Lower lobe of right lung (tissue), 2 donors: ENCODE measurements at regions not wholly inside any gene's neighbourhood (a gene's known extent, or its start where the extent isn't known, plus 50 kb on each side); places are given as distances from the start of the nearest gene placed in this dataset.
A peak's percentile ranks its signal among the peaks of the same experiment; 100 is the strongest.

Experiments
- ATAC-seq, 2 donors: fragments of 200-7000 bp; cut with Tn5 transposase; one replicate each; pipeline ENCODE4 v1.9.1; 2020 to 2022; ENCODE audit warnings: mild to moderate bottlenecking in 2 of 2, moderate library complexity in 2 of 2
- DNase-seq: peaks from one replicate; pipeline ENCODE4 v3.0.0-alpha.2; 2020
- H3K27ac ChIP-seq: fragments of 200-600 bp; one replicate; pipeline ENCODE4 v1.8.0; 2022
- H3K27me3 ChIP-seq: fragments of 200-600 bp; one replicate; pipeline ENCODE4 v1.8.0; 2022; ENCODE audit warnings: low read depth
- H3K36me3 ChIP-seq: fragments of 200-600 bp; one replicate; pipeline ENCODE4 v1.8.0; 2022; ENCODE audit warnings: mild to moderate bottlenecking
- H3K4me1 ChIP-seq: fragments of 200-600 bp; one replicate; pipeline ENCODE4 v1.8.0; 2022
- H3K4me3 ChIP-seq: fragments of 200-600 bp; one replicate; pipeline ENCODE4 v1.8.0; 2022; ENCODE audit warnings: mild to moderate bottlenecking
- H3K9me3 ChIP-seq: fragments of 200-600 bp; one replicate; pipeline ENCODE4 v1.8.0; 2022
- intact Hi-C: fragments of 100-400 bp; cut with DNase I; formaldehyde crosslinking; loops from one replicate; pipeline ENCODE4 v1.11.0; 2022
- TF ChIP-seq, protein P1 (sequence below): fragments of 200-600 bp; IDR thresholded peaks from one replicate; pipeline ENCODE4 v1.8.0; 2022; ENCODE audit warnings: antibody characterized with exemption, mild to moderate bottlenecking
- donor health status: DM: no; HTN: yes; CAD: no; lungs with severe emphysema.

- no peaks in the 10 kb centered on the region for H3K9me3 ChIP-seq
- ATAC-seq, result no peak
- TF ChIP-seq, protein P1, sequence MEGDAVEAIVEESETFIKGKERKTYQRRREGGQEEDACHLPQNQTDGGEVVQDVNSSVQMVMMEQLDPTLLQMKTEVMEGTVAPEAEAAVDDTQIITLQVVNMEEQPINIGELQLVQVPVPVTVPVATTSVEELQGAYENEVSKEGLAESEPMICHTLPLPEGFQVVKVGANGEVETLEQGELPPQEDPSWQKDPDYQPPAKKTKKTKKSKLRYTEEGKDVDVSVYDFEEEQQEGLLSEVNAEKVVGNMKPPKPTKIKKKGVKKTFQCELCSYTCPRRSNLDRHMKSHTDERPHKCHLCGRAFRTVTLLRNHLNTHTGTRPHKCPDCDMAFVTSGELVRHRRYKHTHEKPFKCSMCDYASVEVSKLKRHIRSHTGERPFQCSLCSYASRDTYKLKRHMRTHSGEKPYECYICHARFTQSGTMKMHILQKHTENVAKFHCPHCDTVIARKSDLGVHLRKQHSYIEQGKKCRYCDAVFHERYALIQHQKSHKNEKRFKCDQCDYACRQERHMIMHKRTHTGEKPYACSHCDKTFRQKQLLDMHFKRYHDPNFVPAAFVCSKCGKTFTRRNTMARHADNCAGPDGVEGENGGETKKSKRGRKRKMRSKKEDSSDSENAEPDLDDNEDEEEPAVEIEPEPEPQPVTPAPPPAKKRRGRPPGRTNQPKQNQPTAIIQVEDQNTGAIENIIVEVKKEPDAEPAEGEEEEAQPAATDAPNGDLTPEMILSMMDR, result no peak
- no peaks in the 10 kb centered on the region for H3K27me3 ChIP-seq
- no peak for DNase-seq
- peaks cover 24% of the 10 kb centered on the region for H3K4me1 ChIP-seq
- H3K36me3 ChIP-seq, result no peaks in the 10 kb centered on the region
- no peak overlapping the region for H3K27ac ChIP-seq
- intact Hi-C loops, result no loop called here
- no peak overlapping the region for H3K4me3 ChIP-seq
Observed at GRCh38 chr11:76607431-76607830, 63.1 kb downstream of the LRRC32 start.

- H3K9me3 ChIP-seq, result no peaks in the 10 kb centered on the region
Observed at GRCh38 chr11:76605338-76606074, 65.0 kb downstream of the LRRC32 start.

GRCh38 chr11:76604626-76605241 lies 65.8 kb downstream of the LRRC32 start:
- H3K4me1 ChIP-seq, result peaks cover 35% of the 10 kb centered on the region
- no peaks in the 10 kb centered on the region for H3K27me3 ChIP-seq
- no peak for DNase-seq
- H3K36me3 ChIP-seq, result no peaks in the 10 kb centered on the region
- no peak overlapping the region for H3K4me3 ChIP-seq
- peak; percentile 11 to 30 for ATAC-seq
- intact Hi-C loops, result no loop called here
- TF ChIP-seq, protein P1, result no peak
- H3K27ac ChIP-seq, result peak overlapping the region; percentile 41
- no peaks in the 10 kb centered on the region for H3K9me3 ChIP-seq

More at GRCh38 chr11:76605338-76606074, 65.0 kb downstream of the LRRC32 start:
- Histone ChIP-seq H3K27me3 (no peaks in the 10 kb centered on the region), H3K4me3 (no peak overlapping the region), H3K27ac (peak overlapping the region; percentile 41), H3K36me3 (no peaks in the 10 kb centered on the region), H3K4me1 (peaks cover 35% of the 10 kb centered on the region)
- DNase-seq (no peak), ATAC-seq (no peak)
- TF ChIP-seq, protein P1, result no peak
- intact Hi-C loops, result no loop called here

DNA sequence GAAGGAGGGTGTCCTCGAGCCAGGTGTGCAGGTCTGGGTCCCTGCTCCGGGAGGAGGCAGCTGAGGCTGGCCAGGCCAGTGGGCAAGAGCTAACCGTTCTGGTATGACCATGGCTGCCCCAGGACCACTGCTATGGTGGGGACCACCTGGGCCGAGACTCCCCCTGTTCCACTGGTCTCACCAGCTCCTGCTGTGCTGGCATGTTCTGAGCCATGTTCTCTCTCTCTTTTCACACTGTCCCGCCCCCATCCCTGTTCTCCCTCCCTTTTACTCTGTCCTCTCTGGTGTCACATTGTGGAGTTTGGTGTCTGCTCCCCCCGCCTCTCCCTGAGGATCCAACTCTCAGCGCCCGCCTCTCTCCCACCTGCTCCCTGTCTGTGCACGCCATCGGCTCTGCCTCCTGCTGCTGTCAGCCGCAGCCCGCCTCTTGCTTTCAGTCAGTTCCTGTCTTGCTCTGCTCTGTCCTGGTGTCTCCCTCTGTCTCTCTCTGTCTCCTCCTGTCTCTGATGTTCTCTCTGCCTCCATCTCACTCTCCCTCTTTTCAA lies 66.4 kb downstream of the LRRC32 start:
- peak overlapping the region; percentile 41 for H3K27ac ChIP-seq
- no peaks in the 10 kb centered on the region for H3K9me3 ChIP-seq
- peak in 1 of 2 donors; percentile 25 for ATAC-seq
- intact Hi-C loops, result no loop called here
- no peak for DNase-seq
- TF ChIP-seq, protein P1, result no peak
- no peaks in the 10 kb centered on the region for H3K36me3 ChIP-seq
- H3K4me1 ChIP-seq, result peaks cover 38% of the 10 kb centered on the region
- no peak overlapping the region for H3K4me3 ChIP-seq
- no peaks in the 10 kb centered on the region for H3K27me3 ChIP-seq

DNA sequence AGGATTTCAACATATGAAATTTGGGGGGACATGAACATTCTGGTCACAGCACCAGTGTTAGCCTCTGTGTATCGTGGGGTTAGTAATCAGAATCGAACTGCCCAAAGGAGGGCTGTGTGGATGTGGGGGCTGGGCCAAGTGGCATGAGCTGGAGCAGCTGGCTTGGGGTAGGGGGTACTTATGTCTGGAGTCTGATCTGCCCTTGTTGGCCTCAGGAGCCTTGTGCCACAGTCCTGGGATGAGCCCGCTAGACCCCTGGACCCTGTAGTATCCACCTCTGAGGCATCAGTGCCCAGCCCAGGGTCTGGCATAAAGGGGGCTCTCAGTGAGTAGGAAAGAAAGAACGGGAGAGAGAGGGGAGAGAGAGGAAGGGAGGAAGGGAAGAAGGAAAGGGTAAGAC lies 67.3 kb downstream of the LRRC32 start:
- no peak for ATAC-seq
- intact Hi-C loops, result no loop called here

More for the DNA sequence above, 67.3 kb downstream of the LRRC32 start:
- H3K27ac ChIP-seq, result peak overlapping the region; percentile 64
- no peaks in the 10 kb centered on the region for H3K27me3 ChIP-seq
- H3K4me3 ChIP-seq, result no peak overlapping the region
- no peaks in the 10 kb centered on the region for H3K9me3 ChIP-seq
- TF ChIP-seq, protein P1, result no peak
- no peaks in the 10 kb centered on the region for H3K36me3 ChIP-seq
- DNase-seq, result no peak
- peaks cover 45% of the 10 kb centered on the region for H3K4me1 ChIP-seq
